ENCODE measurements at regions not wholly inside any gene's neighbourhood (a gene's known extent, or its start where the extent isn't known, plus 50 kb on each side); places are given as distances from the start of the nearest gene placed in this dataset.

- TF ChIP-seq CTCF (conservative IDR thresholded peaks at IDR 0.05), result no peak
- TF ChIP-seq ZFX (IDR thresholded peaks at IDR 0.05), result no peak
Measured at GRCh38 chr17:70390049-70390448, 220.7 kb downstream of the KCNJ2 start.
